ENCODE measurements at regions not wholly inside any gene's neighbourhood (a gene's known extent, or its start where the extent isn't known, plus 50 kb on each side); places are given as distances from the start of the nearest gene placed in this dataset.

GRCh38 chr1:17915511-17916197, 160.5 kb downstream of the ACTL8 start:
- TF ChIP-seq CTCF (conservative IDR thresholded peaks at IDR 0.05; ENCODE audit: low read depth, low read length) (no peak), EZH2 (IDR thresholded peaks at IDR 0.05; ENCODE audit: borderline replicate concordance, low read depth, low read length, poor library complexity, severe bottlenecking) (no peak)
